H1 (cell line): ENCODE measurements at regions not wholly inside any gene's neighbourhood (a gene's known extent, or its start where the extent isn't known, plus 50 kb on each side); places are given as distances from the start of the nearest gene placed in this dataset.

Experiments
- CHD7 ChIP-seq: fragments of 300-600 bp; sonication (generic); IDR thresholded peaks from 2 replicates; pipeline ENCODE4 v1.7.1; 2012; ENCODE audit warnings: low read length, moderate library complexity, mild to moderate bottlenecking, inconsistent platforms; ENCODE audit not compliant: insufficient replicate concordance
- KDM5A ChIP-seq: fragments of 200-600 bp; IDR thresholded peaks from 2 replicates; pipeline ENCODE4 v1.7.1; 2012; ENCODE audit warnings: mild to moderate bottlenecking, low read length, inconsistent platforms, mixed read lengths
- SAP30 ChIP-seq: fragments of 300-600 bp; sonication (generic); IDR thresholded peaks from 2 replicates; pipeline ENCODE4 v1.7.1; 2012; ENCODE audit warnings: low read length, moderate library complexity, mild to moderate bottlenecking, inconsistent platforms; ENCODE audit not compliant: insufficient read depth, insufficient replicate concordance

GRCh38 chr4:100054071-100054470 is 104.0 kb upstream of the H2AZ1 start (continued):
- no peak for TF ChIP-seq CHD7
- no peak for TF ChIP-seq KDM5A
- no peak for TF ChIP-seq SAP30
